Mesendoderm (in vitro differentiated cells): ENCODE measurements at regions not wholly inside any gene's neighbourhood (a gene's known extent, or its start where the extent isn't known, plus 50 kb on each side); places are given as distances from the start of the nearest gene placed in this dataset.

Source experiments
- DNase-seq: peaks from one replicate; pipeline ENCODE4 v3.0.0; 2013
- H2AK5ac ChIP-seq: 2 replicates; pipeline ENCODE4 v1.6.1; 2013; ENCODE audit warnings: low read length, inconsistent platforms
- H2BK120ac ChIP-seq: 2 replicates; pipeline ENCODE4 v1.6.1; 2013; ENCODE audit warnings: low read depth, mild to moderate bottlenecking, low read length, moderate library complexity, mixed read lengths
- H2BK15ac ChIP-seq: replicated peaks from 2 replicates; pipeline ENCODE4 v1.6.1; 2013; ENCODE audit warnings: low read depth, mild to moderate bottlenecking, moderate library complexity
- H2BK5ac ChIP-seq: 2 replicates; pipeline ENCODE4 v1.6.1; 2013; ENCODE audit warnings: low read length, inconsistent platforms
- H3K18ac ChIP-seq: 2 replicates; pipeline ENCODE4 v1.6.1; 2013; ENCODE audit warnings: mild to moderate bottlenecking, low read length, mixed read lengths
- H3K23ac ChIP-seq: one replicate; pipeline ENCODE4 v1.6.1; 2013; ENCODE audit warnings: low read length
- H3K27ac ChIP-seq: 2 replicates; pipeline ENCODE4 v1.5.1; 2013; ENCODE audit warnings: low read depth, mild to moderate bottlenecking, inconsistent platforms, low read length, moderate library complexity
- H3K27me3 ChIP-seq: 2 replicates; pipeline ENCODE4 v1.6.1; 2013; ENCODE audit warnings: low read length, control low read depth, mild to moderate bottlenecking, inconsistent platforms; ENCODE audit not compliant: insufficient read depth, poor library complexity
- H3K36me3 ChIP-seq: 2 replicates; pipeline ENCODE4 v1.6.1; 2013; ENCODE audit warnings: low read length, inconsistent platforms; ENCODE audit not compliant: control insufficient read depth, insufficient read depth
- H3K4ac ChIP-seq: one replicate; pipeline ENCODE4 v1.6.1; 2013; ENCODE audit warnings: low read depth, mild to moderate bottlenecking, low read length, moderate library complexity
- H3K4me1 ChIP-seq: 2 replicates; pipeline ENCODE4 v1.6.1; 2013; ENCODE audit warnings: low read depth, low read length, inconsistent platforms; ENCODE audit not compliant: control insufficient read depth
- H3K4me2 ChIP-seq: 2 replicates; pipeline ENCODE4 v1.6.1; 2013; ENCODE audit warnings: low read length
- H3K4me3 ChIP-seq: 2 replicates; pipeline ENCODE4 v1.5.1; 2013; ENCODE audit warnings: mild to moderate bottlenecking, low read length
- H3K56ac ChIP-seq: one replicate; pipeline ENCODE4 v1.6.1; 2013; ENCODE audit warnings: low read length
- H3K79me1 ChIP-seq: 2 replicates; pipeline ENCODE4 v1.6.1; 2013; ENCODE audit warnings: low read length, inconsistent platforms
- H3K79me2 ChIP-seq: 2 replicates; pipeline ENCODE4 v1.6.1; 2013; ENCODE audit warnings: mild to moderate bottlenecking, low read length; ENCODE audit not compliant: control insufficient read depth, insufficient read depth
- H3K9ac ChIP-seq: 2 replicates; pipeline ENCODE4 v1.6.1; 2013; ENCODE audit warnings: low read length, inconsistent platforms
- H4K5ac ChIP-seq: one replicate; pipeline ENCODE4 v1.6.1; 2013; ENCODE audit warnings: low read length
- H4K8ac ChIP-seq: one replicate; pipeline ENCODE4 v1.6.1; 2013; ENCODE audit warnings: low read depth, mild to moderate bottlenecking, control low read depth, low read length, moderate library complexity
- WGBS: extraction: QIAGEN DNeasy Blood & Tissue Kit; methylation state at CpG from one replicate; pipeline ENCODE4 v1.1.7; 2013; ENCODE audit warnings: low lambda C conversion rate, missing lambda C conversion rate; ENCODE audit not compliant: insufficient coverage; ENCODE audit errors: extremely low coverage; 5-methylcytosine and 5-hydroxymethylcytosine counted together

GRCh38 chr5:122584411-122585300 is 190.2 kb upstream of the SNX2 start:
- Histone ChIP-seq H2AK5ac (no peak overlapping the region), H3K56ac (no peak overlapping the region), H2BK120ac (no peak overlapping the region), H3K4ac (no peak overlapping the region), H3K18ac (no peak overlapping the region), H3K27ac (no peak overlapping the region), H3K4me1 (peaks cover 2% of the 10 kb centered on the region), H4K5ac (no peak overlapping the region), H3K79me2 (no peaks in the 10 kb centered on the region), H3K27me3 (no peaks in the 10 kb centered on the region), H2BK5ac (no peak overlapping the region), H3K9ac (no peak overlapping the region), H4K8ac (no peak overlapping the region), H3K23ac (no peak overlapping the region), H3K4me2 (no peak overlapping the region), H3K36me3 (no peaks in the 10 kb centered on the region), H2BK15ac (no peak overlapping the region), H3K4me3 (no peak overlapping the region), H3K79me1 (no peaks in the 10 kb centered on the region)
- 100% methylated on average over 1 of the region's 13 CpGs for WGBS
- DNase-seq: no peak

DNA sequence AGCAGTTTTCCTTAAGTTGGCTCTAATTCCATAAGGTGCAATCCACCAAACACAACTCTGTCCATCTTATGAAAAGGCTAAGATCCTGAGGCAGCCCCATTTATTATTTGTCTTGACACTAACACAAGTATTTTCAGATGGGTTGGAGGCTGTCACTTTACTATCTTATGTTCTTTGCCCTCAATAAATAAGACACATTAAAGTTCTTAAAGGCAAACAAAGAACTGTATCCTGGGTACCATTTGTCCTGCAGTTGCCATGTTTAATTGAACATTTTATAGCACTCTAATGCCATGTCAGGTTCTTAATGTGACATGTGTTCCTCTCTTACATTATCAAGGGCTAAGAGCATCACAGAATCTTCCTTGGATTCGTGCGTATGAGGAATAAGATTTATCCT is 189.5 kb upstream of the SNX2 start:
- Histone ChIP-seq H3K4me1 (peaks cover 2% of the 10 kb centered on the region), H3K4me3 (no peak overlapping the region), H4K8ac (no peak overlapping the region), H3K27me3 (no peaks in the 10 kb centered on the region), H4K5ac (no peak overlapping the region), H3K79me2 (no peaks in the 10 kb centered on the region), H2AK5ac (no peak overlapping the region), H2BK15ac (no peak overlapping the region), H3K56ac (no peak overlapping the region), H3K4me2 (no peak overlapping the region), H3K36me3 (no peaks in the 10 kb centered on the region), H3K79me1 (no peaks in the 10 kb centered on the region), H3K23ac (no peak overlapping the region), H2BK5ac (no peak overlapping the region), H3K18ac (no peak overlapping the region), H2BK120ac (no peak overlapping the region), H3K4ac (no peak overlapping the region), H3K9ac (no peak overlapping the region), H3K27ac (no peak overlapping the region)
- no CpG with 5 or more reads among the region's 2 CpGs for WGBS
- no peak for DNase-seq

DNA sequence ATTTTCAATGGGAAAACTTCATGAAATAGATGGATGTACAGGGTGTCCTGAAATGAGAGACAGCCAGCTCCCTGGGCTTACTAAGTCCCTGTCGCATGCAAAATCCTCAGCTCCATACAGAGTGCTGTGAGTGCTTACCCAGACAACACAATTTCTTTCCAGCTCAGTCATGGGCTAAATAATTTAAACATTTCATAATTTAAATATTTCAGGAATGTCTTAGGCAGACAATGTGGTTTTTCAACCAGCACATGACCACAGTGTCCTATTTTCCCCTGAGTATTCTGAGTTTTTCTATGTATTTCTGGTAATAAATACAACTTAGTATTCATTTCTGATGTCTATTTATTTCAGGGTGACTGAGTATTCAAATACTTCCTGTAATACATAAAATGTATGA is 188.5 kb upstream of the SNX2 start:
- Histone ChIP-seq H2AK5ac (no peak overlapping the region), H4K5ac (no peak overlapping the region), H2BK15ac (no peak overlapping the region), H3K27me3 (no peaks in the 10 kb centered on the region), H3K79me1 (no peaks in the 10 kb centered on the region), H3K27ac (no peak overlapping the region), H3K56ac (no peak overlapping the region), H4K8ac (no peak overlapping the region), H3K4me1 (peaks cover 2% of the 10 kb centered on the region), H3K9ac (no peak overlapping the region), H3K4me3 (no peak overlapping the region), H2BK120ac (no peak overlapping the region), H2BK5ac (no peak overlapping the region), H3K18ac (no peak overlapping the region), H3K79me2 (no peaks in the 10 kb centered on the region), H3K4ac (no peak overlapping the region), H3K23ac (no peak overlapping the region), H3K4me2 (no peak overlapping the region), H3K36me3 (no peaks in the 10 kb centered on the region)
- WGBS: no CpG with 5 or more reads among the region's 1 CpG
- no peak for DNase-seq

GRCh38 chr5:122591828-122592227 is 183.1 kb upstream of the SNX2 start:
- Histone ChIP-seq H3K56ac (no peak overlapping the region), H3K4me1 (no peaks in the 10 kb centered on the region), H2BK15ac (no peak overlapping the region), H3K18ac (no peak overlapping the region), H3K79me2 (no peaks in the 10 kb centered on the region), H2AK5ac (no peak overlapping the region), H3K27ac (no peak overlapping the region), H3K79me1 (no peaks in the 10 kb centered on the region), H3K23ac (no peak overlapping the region), H2BK120ac (no peak overlapping the region), H3K4me2 (no peak overlapping the region), H2BK5ac (no peak overlapping the region), H3K4ac (no peak overlapping the region), H4K8ac (no peak overlapping the region), H3K36me3 (no peaks in the 10 kb centered on the region), H4K5ac (no peak overlapping the region), H3K27me3 (no peaks in the 10 kb centered on the region), H3K4me3 (no peak overlapping the region), H3K9ac (no peak overlapping the region)
- WGBS: no CpG with 5 or more reads among the region's 3 CpGs
- no peak for DNase-seq

- Histone ChIP-seq H4K8ac (no peak overlapping the region), H4K5ac (no peak overlapping the region), H3K79me1 (no peaks in the 10 kb centered on the region), H3K4ac (no peak overlapping the region), H3K36me3 (no peaks in the 10 kb centered on the region), H3K27me3 (no peaks in the 10 kb centered on the region), H3K4me3 (no peak overlapping the region), H3K56ac (no peak overlapping the region), H2BK5ac (no peak overlapping the region), H3K27ac (no peak overlapping the region), H2AK5ac (no peak overlapping the region), H3K9ac (no peak overlapping the region), H3K18ac (no peak overlapping the region), H3K4me1 (no peaks in the 10 kb centered on the region), H3K4me2 (no peak overlapping the region), H3K23ac (no peak overlapping the region), H2BK15ac (no peak overlapping the region), H2BK120ac (no peak overlapping the region), H3K79me2 (no peaks in the 10 kb centered on the region)
- no peak for DNase-seq
Observed at GRCh38 chr5:122599000-122599399, 175.9 kb upstream of the SNX2 start.

DNA sequence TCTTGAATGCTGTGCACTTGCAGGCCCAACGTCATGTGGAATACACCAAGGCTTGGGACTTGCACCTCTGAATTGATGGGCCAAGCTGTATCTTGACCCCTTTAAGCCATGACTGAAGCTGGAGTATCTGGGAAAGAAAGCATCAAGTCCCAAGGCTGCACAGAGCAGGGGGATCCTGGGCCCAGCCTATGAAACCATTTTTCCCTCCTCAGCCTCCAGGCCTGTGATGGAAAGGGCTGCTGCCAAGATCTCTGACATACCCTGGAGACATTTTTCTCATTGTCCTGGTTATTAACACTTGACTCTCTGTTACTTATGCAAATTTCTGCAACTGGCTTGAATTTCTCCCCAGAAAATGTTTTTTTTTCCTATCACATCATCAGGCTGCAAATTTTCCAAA is 174.0 kb upstream of the SNX2 start:
- Histone ChIP-seq H4K5ac (no peak overlapping the region), H2BK15ac (no peak overlapping the region), H3K4me2 (no peak overlapping the region), H3K4me1 (no peaks in the 10 kb centered on the region), H3K36me3 (no peaks in the 10 kb centered on the region), H2BK120ac (no peak overlapping the region), H3K4me3 (no peak overlapping the region), H3K79me1 (no peaks in the 10 kb centered on the region), H3K23ac (no peak overlapping the region), H2AK5ac (no peak overlapping the region), H4K8ac (no peak overlapping the region), H3K4ac (no peak overlapping the region), H3K9ac (no peak overlapping the region), H3K18ac (no peak overlapping the region), H3K27me3 (no peaks in the 10 kb centered on the region), H3K79me2 (no peaks in the 10 kb centered on the region), H2BK5ac (no peak overlapping the region), H3K27ac (no peak overlapping the region), H3K56ac (no peak overlapping the region)
- no CpG with 5 or more reads among the region's 1 CpG for WGBS
- no peak for DNase-seq
